SKM-1 (cell line): ENCODE measurements at regions not wholly inside any gene's neighbourhood (a gene's known extent, or its start where the extent isn't known, plus 50 kb on each side); places are given as distances from the start of the nearest gene placed in this dataset.
A peak's percentile ranks its signal among the peaks of the same experiment; 100 is the strongest.

Experiments
- DNase-seq: peaks from one replicate; lab custom pipeline; 2025; ENCODE audit not compliant: unreplicated experiment; lab: John Stamatoyannopoulos, UW

- no peak for DNase-seq
Measured at GRCh38 chr1:9179463-9180110, 50.7 kb upstream of the GPR157 start.

- no peak for DNase-seq
Measured at GRCh38 chr1:9180111-9180819, 51.4 kb upstream of the GPR157 start.

- DNase-seq: peak; percentile 52
Measured at GRCh38 chr1:9181176-9181906, 52.4 kb upstream of the GPR157 start.

GRCh38 chr1:9181990-9182783 is 52.4 kb upstream of the H6PD start:
- DNase-seq: no peak

- no peak for DNase-seq
Measured at GRCh38 chr1:9182784-9183257, 51.8 kb upstream of the H6PD start.

GRCh38 chr1:9183441-9183840 is 51.1 kb upstream of the H6PD start:
- DNase-seq: no peak

- no peak for DNase-seq
Measured at GRCh38 chr1:9183898-9184297, 50.7 kb upstream of the H6PD start.

- no peak for DNase-seq
Measured at GRCh38 chr1:9184749-9185148, 49.8 kb upstream of the H6PD start.
